Neural progenitor cell (in vitro differentiated cells): ENCODE measurements at regions not wholly inside any gene's neighbourhood (a gene's known extent, or its start where the extent isn't known, plus 50 kb on each side); places are given as distances from the start of the nearest gene placed in this dataset.

Source experiments
- DNase-seq: peaks from one replicate; pipeline ENCODE4 v3.0.0-alpha.2; 2016; ENCODE audit warnings: low spot score
- H2AFZ ChIP-seq: fragments of 200-600 bp; sonication (generic); replicated peaks from 2 replicates; pipeline ENCODE4 v1.6.1; 2016; ENCODE audit warnings: antibody characterized with exemption
- H3F3A ChIP-seq: fragments of 200-600 bp; sonication (generic); 2 replicates; pipeline ENCODE4 v1.6.1; 2016; ENCODE audit warnings: antibody characterized with exemption, low read depth
- H3K27ac ChIP-seq: fragments of 200-600 bp; sonication (generic); 2 replicates; pipeline ENCODE4 v1.5.1; 2016; ENCODE audit warnings: mild to moderate bottlenecking
- H3K27me3 ChIP-seq: fragments of 200-600 bp; sonication (generic); 2 replicates; pipeline ENCODE4 v1.6.1; 2016; ENCODE audit warnings: mild to moderate bottlenecking, moderate library complexity
- H3K36me3 ChIP-seq: fragments of 200-600 bp; sonication (generic); 2 replicates; pipeline ENCODE4 v1.5.1; 2016
- H3K4me1 ChIP-seq: fragments of 200-600 bp; sonication (generic); 2 replicates; pipeline ENCODE4 v1.6.1; 2016; ENCODE audit warnings: mixed run types
- H3K4me2 ChIP-seq: fragments of 200-600 bp; sonication (generic); 2 replicates; pipeline ENCODE4 v1.6.1; 2016
- H3K4me3 ChIP-seq: fragments of 200-600 bp; sonication (generic); 2 replicates; pipeline ENCODE4 v1.5.1; 2016
- H3K79me2 ChIP-seq: fragments of 200-600 bp; sonication (generic); 2 replicates; pipeline ENCODE4 v1.6.1; 2016; ENCODE audit warnings: low read depth
- H3K9ac ChIP-seq: fragments of 200-600 bp; sonication (generic); 2 replicates; pipeline ENCODE4 v1.6.1; 2016
- H3K9me3 ChIP-seq: fragments of 200-600 bp; sonication (generic); 2 replicates; pipeline ENCODE4 v1.5.1; 2016; ENCODE audit warnings: low read depth
- H4K20me1 ChIP-seq: fragments of 200-600 bp; sonication (generic); 2 replicates; pipeline ENCODE4 v1.6.1; 2016; ENCODE audit warnings: low read depth
- H3K27ac Mint-ChIP-seq: 3 replicates; pipeline ENCODE4 v1.8.0; 2021; ENCODE audit warnings: mixed read lengths
- H3K27me3 Mint-ChIP-seq: 2 replicates; pipeline ENCODE4 v1.8.0; 2022; ENCODE audit warnings: low read depth, mild to moderate bottlenecking, inconsistent platforms, moderate library complexity, mixed read lengths; ENCODE audit not compliant: insufficient read depth
- H3K36me3 Mint-ChIP-seq: 3 replicates; pipeline ENCODE4 v1.8.0; 2021; ENCODE audit warnings: mixed read lengths
- H3K4me1 Mint-ChIP-seq: 3 replicates; pipeline ENCODE4 v1.8.0; 2021; ENCODE audit warnings: mixed read lengths
- H3K4me3 Mint-ChIP-seq: 3 replicates; pipeline ENCODE4 v1.8.0; 2021; ENCODE audit warnings: mild to moderate bottlenecking, moderate library complexity, mixed read lengths
- H3K9me3 Mint-ChIP-seq: 3 replicates; pipeline ENCODE4 v1.8.0; 2020; ENCODE audit warnings: mixed read lengths
- CTCF ChIP-seq: fragments of 200-600 bp; sonication (generic); IDR thresholded peaks from 2 replicates; pipeline ENCODE4 v1.5.1; 2017; ENCODE audit warnings: antibody characterized with exemption, mild to moderate bottlenecking
- EZH2 ChIP-seq: fragments of 200-600 bp; sonication (generic); IDR thresholded peaks from 2 replicates; pipeline ENCODE4 v1.6.1; 2017; ENCODE audit warnings: antibody characterized with exemption, mild to moderate bottlenecking, moderate library complexity
- EZH2phosphoT487 ChIP-seq: fragments of 200-600 bp; sonication (generic); IDR thresholded peaks from 2 replicates; pipeline ENCODE4 v1.6.1; 2017; ENCODE audit warnings: antibody characterized with exemption

- Histone ChIP-seq H3K36me3 (no peaks in the 10 kb centered on the region), H3K27me3 (no peaks in the 10 kb centered on the region), H4K20me1 (no peaks in the 10 kb centered on the region), H3K9me3 (no peaks in the 10 kb centered on the region), H3K4me3 (no peak overlapping the region), H3K4me2 (no peak overlapping the region), H3K27ac (no peak overlapping the region), H3K79me2 (no peaks in the 10 kb centered on the region), H3K4me1 (peaks cover 1% of the 10 kb centered on the region), H2AFZ (no peak overlapping the region), H3K9ac (no peak overlapping the region), H3F3A (no peaks in the 10 kb centered on the region)
- Mint-ChIP-seq H3K27me3 (peaks cover 12% of the 10 kb centered on the region), H3K36me3 (no peaks in the 10 kb centered on the region), H3K4me3 (no peak overlapping the region), H3K4me1 (no peaks in the 10 kb centered on the region), H3K9me3 (peaks cover 7% of the 10 kb centered on the region), H3K27ac (no peak overlapping the region)
- TF ChIP-seq EZH2phosphoT487, result no peak
- no peak for TF ChIP-seq EZH2
- TF ChIP-seq CTCF, result no peak
- DNase-seq, result no peak
These were observed 505.3 kb upstream of the CDH5 start for GRCh38 chr16:65861131-65861731.

- H3K79me2 ChIP-seq, result no peaks in the 10 kb centered on the region
- no peak overlapping the region for H3K9ac ChIP-seq
- DNase-seq, result no peak
- H3K27ac ChIP-seq, result no peak overlapping the region
- H3K4me1 ChIP-seq, result peaks cover 5% of the 10 kb centered on the region
- no peaks in the 10 kb centered on the region for H4K20me1 ChIP-seq
- H3K9me3 ChIP-seq, result no peaks in the 10 kb centered on the region
- Mint-ChIP-seq H3K36me3 (no peaks in the 10 kb centered on the region), H3K4me3 (no peak overlapping the region), H3K4me1 (peaks cover 5% of the 10 kb centered on the region), H3K27ac (no peak overlapping the region), H3K9me3 (peaks cover 18% of the 10 kb centered on the region), H3K27me3 (peaks cover 13% of the 10 kb centered on the region)
- H3F3A ChIP-seq, result no peaks in the 10 kb centered on the region
- no peaks in the 10 kb centered on the region for H3K36me3 ChIP-seq
- H2AFZ ChIP-seq, result no peak overlapping the region
- H3K27me3 ChIP-seq, result no peaks in the 10 kb centered on the region
- no peak overlapping the region for H3K4me2 ChIP-seq
- H3K4me3 ChIP-seq, result no peak overlapping the region
- TF ChIP-seq CTCF, result no peak
- TF ChIP-seq EZH2phosphoT487, result no peak
- no peak for TF ChIP-seq EZH2
These were observed 511.0 kb upstream of the CDH5 start for GRCh38 chr16:65855171-65856145.

GRCh38 chr16:65846210-65846602, 520.3 kb upstream of the CDH5 start:
- peaks cover 15% of the 10 kb centered on the region for H3K4me1 Mint-ChIP-seq
- TF ChIP-seq EZH2phosphoT487 (no peak), CTCF (no peak), EZH2 (no peak)
- H3K27me3 ChIP-seq, result no peaks in the 10 kb centered on the region

More at GRCh38 chr16:65846210-65846602, 520.3 kb upstream of the CDH5 start:
- Mint-ChIP-seq H3K36me3 (no peaks in the 10 kb centered on the region), H3K9me3 (no peaks in the 10 kb centered on the region), H3K4me3 (no peak overlapping the region), H3K27me3 (peaks cover 7% of the 10 kb centered on the region), H3K27ac (no peak overlapping the region)
- no peak overlapping the region for H3K4me3 ChIP-seq
- no peaks in the 10 kb centered on the region for H3K79me2 ChIP-seq
- no peaks in the 10 kb centered on the region for H3K9me3 ChIP-seq
- H3F3A ChIP-seq, result no peaks in the 10 kb centered on the region
- H3K9ac ChIP-seq, result no peak overlapping the region
- no peak overlapping the region for H3K27ac ChIP-seq
- H2AFZ ChIP-seq, result no peak overlapping the region
- H3K4me1 ChIP-seq, result peaks cover 9% of the 10 kb centered on the region
- H3K36me3 ChIP-seq, result no peaks in the 10 kb centered on the region
- no peak for DNase-seq
- no peaks in the 10 kb centered on the region for H4K20me1 ChIP-seq
- no peak overlapping the region for H3K4me2 ChIP-seq
